Kasumi-1 (cell line): ENCODE measurements at regions not wholly inside any gene's neighbourhood (a gene's known extent, or its start where the extent isn't known, plus 50 kb on each side); places are given as distances from the start of the nearest gene placed in this dataset.
A peak's percentile ranks its signal among the peaks of the same experiment; 100 is the strongest.
"Not testable (repeated sequence)": the region's sequence is repeated elsewhere in the genome, so short reads cannot be mapped to it uniquely, and the experiment has no call there.

Experiments
- DNase-seq, 2 experiments: peaks; one replicate each; lab custom pipeline; 2025; lab: John Stamatoyannopoulos, UW

DNA sequence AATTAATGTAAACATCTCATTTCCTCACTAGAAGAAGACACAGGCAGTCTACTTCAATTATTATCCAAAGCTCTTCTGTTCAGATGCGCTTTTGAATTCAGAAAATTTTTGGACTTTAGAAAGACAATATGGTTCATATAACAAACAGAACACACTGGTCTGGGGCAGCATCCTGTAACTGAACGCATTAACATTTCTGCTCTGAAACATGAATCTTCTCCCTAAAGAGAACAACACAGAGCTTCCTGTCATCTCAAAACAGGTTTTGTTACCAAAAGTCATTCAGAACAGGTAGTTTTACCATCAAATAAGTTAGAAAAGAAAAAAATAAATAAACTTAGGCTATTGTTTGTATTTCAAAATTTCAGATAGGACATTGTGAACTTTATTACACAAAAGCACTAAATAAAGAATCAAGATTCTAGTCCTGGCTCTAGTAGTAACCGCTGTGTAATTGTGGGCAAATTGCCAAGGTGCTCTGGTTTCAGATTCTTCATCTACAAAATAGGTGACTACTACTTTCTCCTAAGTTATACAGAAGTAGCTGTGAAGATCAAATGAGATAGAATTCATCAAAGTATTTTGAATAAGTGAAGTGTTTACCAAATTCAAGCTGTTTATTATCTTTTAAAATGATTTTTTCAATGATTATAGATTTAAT, 252.3 kb upstream of the RASGEF1B start:
- no peak for DNase-seq

DNA sequence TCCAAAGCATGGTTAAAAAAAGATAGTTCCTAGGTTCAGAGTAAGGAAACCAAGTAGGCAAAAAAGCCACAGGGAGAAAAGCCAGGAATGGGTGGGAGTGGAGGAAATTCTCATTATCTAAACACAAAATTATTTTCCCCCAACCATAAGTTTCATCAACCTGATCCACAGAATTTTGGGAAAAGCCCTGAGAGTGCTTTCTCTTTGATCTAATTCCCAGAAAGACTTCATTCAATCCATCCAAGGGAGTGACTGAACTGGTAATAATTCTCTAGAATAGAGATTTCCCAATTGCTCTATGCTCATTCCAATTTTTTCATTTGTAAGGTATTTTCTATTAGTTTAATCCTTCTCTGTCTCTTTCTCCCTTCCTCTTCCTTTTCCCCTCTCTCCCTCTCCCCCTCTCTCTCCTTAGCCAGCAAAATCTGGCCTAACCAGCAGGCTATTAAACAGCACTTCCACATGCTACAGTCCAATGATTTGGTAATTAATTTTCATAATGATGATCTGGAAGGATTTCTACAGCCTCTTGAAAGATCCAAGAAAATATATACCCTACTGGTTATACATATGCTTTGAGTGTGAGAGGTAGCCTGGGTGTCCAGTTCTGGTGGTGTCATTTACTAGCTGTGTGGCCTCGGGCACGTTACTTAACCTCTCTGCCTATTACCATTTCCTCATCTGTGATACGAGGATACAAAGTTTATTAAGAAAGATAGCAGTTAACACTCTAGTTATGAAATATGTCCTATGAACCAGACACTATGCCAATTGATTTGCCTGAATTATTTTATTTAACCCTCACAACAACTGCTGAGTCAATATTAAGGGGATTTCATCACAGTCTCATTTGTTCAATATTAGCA, 251.5 kb upstream of the RASGEF1B start:
- no peak for DNase-seq

DNA sequence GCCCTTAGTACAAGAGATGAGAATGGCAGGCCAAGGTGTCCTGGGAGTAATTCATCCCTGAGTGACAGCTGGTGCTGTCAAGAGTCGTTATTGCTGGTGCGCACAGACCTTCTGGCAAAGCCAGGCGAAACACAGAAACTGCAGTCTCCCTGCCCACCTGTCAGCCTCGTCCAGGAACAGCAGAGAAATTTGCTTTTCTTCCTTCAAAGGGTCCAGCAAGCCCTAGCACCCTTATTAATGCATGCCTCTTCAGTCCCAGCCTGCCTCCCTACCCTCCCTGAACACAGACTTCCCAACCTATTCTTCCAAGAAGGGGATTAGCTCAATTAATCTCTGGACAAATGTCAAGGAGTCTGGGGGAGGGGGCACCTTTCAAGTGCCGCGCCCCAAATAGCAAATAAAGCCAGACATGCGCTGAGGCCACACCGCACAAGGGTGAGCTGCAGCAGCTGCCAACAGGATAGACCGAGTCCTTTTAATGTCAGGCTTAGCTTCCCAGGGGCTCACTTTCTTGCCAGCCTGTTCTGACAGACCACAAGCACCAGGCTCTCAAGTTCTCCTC, 250.7 kb upstream of the RASGEF1B start:
- no peak for DNase-seq

DNA sequence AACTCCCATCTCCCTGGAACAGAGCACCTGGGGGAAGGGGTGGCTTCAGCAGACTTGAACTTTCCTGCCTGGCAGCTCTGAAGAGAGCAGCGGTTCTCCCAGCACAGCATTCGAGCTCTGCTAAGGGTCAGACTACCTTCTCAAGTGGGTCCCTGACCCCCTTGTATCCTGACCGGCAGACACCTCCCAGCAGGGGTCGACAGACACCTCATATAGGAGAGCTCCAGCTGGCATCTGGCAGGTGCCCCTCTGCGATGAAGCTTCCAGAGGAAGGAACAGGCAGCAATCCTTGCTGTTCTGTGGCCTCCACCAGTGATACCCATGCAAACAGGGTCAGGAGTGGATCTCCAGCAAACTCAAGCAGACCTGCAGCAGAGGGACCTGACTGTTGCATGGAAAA, 244.1 kb upstream of the RASGEF1B start:
- DNase-seq: no peak

DNA sequence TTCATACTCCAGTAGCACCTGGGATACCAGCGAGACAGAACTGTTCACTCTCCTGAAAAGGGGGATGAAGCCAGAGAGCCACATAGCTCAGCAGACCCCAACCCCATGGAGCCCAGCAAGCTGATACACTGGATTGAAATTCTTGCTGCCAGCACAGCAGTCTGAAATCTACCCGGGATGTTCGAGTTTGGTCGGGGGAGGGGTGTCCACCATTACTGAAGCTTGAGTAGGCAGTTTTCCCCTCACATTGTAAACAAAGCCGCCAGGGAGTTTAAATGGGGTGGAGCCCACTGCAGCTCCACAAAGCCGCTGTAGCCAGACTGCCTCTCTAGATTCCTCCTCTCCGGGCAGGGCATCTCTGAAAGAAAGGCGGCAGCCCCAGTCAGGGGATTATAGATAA, 243.7 kb upstream of the RASGEF1B start:
- not testable (repeated sequence) for DNase-seq

DNA sequence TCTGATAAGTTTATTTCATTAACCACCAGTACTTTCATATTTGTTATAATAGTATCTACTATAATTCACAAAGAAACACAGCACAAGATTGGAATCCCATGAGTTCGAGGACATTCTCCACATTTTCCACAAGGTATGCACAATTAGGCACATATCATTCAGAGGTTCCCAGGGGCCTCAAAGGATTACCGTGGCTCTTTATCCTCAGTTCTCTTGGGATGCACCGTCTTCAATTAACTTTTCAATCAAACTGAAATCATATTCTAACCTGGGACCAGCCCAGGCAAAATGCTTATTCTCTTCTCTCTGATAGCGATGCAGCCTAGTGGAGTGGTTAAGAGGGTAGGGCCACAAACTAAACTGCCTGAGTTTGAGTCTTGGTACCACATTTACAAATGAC, 242.6 kb upstream of the RASGEF1B start:
- DNase-seq: no peak

DNA sequence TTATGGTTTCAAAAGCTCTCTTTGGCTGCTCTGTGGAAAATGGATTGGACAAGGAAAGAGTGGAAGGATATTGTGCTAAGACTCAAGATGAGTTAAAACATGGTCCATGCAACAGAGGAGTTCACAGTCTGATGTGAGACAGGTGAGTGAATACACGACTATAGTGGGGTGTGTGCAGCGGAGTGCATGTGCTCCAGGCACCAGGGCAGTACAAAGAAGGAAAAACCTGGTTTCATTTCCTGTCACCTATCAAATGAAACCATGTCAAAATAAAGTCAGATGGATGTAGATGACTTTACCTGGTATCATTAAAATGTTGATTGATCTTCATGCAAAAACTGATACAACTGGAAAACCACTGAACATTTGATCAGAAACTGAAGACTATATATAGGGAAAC, 241.0 kb upstream of the RASGEF1B start:
- no peak for DNase-seq

DNA sequence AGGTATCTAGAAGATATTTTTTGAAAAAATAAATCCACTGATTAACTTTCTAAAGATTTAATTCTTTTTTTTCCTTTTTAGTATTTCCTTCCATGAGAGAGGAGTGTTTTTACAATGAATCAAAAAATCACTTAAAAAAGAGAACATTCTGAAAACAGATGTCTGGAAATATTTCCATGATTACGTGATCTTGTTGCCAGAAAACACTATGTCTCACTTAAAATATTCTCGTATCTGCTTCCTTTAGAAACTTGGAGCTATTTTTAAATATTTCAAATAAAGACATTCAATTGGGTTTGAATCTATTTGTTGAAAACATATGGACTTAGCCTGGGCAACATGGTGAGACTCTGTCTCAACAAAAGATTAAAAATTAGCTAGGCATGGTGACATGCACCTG, 232.8 kb upstream of the RASGEF1B start:
- DNase-seq: no peak

DNA sequence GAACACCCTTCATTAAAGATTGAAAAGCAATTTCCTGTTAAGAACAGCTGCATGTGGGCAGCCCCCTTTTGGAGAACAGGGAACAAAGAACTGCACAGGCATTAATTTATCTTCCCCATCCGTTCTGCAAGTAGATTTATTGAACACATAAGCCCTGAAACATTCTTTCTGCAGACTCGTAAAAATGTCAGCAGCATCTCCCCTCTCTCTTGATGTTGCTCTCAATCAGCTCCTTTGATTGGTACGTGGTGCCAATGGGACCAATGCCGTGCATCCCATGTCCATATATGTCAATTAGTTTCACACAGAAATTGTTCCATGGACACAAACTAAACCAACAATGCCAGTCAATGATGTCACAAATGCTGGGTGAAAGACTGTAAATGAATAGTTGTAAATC, 228.5 kb upstream of the RASGEF1B start:
- DNase-seq: no peak

DNA sequence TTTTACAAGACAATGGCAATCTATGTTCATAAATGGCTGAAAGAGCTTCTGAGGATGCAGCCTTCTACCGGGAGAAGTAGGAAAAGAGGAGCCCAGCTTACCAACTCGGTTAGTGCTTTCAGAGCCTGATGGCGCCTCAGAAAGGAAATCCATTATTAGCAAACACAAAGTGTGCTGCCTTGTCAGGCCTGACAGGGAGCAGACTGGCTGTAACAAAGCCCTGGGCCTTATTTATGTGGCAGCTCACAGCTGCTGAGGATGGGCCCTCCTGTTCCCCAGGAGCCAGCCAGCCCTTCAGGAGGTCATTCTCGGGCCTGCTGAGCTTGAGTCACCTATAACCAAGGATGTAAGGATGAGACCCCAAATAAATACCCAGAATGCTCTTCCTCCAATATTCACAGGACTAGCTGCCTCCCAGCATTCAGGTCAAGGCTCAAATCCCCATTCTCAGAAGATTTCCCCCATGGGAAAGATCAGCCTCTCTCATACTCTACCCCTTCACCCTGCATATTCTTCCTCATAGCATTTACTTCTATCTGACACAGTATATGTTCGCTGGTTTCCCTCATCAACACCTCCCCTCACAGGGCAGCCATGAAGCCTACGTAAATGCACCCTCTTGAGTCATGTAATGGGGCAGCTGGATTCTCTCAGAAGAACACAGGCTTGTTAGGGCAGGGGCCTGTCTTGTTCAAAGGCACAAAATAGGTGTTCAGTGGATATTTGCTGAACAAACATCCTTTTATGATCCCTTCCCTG, 227.0 kb upstream of the RASGEF1B start:
- no peak for DNase-seq

DNA sequence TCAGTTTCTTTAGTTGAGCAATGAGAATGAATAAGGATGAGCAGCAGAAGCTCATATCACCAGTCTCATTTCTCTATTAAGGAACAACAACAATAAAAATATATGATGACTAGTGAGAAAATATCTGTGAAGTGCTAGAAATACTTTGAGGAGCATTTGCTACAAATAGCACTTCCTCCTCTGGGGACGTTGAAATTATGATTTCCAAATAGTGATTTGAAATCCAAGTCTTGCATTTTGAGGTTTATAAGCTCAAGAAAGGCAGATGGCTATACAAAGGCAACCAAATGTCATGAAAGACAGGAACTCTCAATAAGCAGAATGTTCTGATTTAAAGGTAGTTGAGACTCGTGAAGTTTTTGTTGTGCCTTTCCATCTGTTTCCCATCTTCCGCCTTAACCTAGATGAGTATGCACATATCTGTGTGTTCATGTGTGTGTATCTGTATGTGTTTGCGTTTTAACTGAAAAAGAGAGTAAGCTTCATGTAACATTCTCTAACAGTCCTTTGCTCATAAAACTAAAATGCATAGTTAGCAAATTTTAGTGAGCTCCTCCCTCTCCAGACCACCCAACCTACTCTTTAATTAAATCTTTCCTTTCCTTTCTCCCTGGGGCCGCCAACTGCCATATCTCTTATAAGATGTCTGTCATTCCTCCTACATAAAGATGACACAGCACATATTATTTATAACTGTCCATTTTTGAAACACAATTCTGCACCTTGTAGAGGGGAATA, 222.6 kb upstream of the RASGEF1B start:
- no peak for DNase-seq

DNA sequence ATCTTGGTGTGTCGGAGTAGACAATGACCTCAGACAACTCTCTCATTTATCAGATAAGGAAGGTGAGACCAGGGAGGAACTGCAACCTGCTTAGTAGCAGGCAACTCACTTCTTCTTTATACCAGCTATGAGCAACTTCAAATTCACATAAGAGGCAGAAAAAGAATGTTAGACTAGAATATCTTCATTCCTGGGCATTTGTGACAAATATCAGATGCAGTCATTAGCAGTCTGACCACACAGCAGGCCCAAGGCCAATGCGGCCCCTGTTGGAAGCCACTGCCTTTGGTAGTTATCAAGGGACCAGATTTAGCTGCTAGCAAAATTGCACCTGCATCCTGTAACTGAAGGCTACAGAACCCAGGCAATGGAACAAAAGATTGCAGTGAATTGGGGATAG, 219.2 kb upstream of the RASGEF1B start:
- DNase-seq: no peak

DNA sequence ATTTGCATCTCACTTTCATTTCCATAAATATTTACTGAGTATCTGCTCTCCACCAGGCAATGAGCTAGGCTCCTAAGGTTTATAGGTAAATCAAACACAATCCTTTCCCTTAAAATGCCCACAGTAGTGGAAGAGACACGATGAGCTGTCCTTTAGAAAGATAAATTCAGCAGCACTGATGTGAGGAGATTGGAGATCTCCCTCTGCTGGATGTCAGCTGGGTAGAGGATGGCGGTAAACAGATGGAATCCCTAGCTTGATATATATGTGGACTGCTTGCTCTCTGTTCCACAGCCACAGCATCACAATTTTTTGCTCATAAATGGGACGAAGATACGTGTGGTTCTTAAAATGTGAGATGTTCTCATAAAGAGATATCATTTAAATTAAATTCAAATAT, 216.4 kb upstream of the RASGEF1B start:
- DNase-seq: peak in 1 of 2 experiments; percentile 1

DNA sequence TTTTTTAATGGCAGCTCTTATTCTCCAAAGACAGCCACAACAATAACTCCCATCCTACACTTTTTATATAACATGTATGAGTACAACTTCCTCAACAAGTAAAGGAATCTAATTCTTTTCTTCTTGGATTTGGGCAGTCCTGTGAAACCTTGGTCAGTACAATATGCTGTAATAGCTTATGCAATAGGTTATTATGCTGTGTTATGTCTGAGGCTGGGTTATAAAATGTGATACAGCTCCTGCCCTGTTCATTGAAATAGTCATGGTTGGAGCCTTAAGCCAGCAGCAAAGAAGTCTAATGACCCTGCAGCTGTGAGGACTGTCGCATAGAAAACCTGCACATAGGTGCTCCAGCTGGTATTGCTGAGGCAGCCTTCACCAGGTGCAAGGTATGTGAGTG, 215.8 kb upstream of the RASGEF1B start:
- no peak for DNase-seq

DNA sequence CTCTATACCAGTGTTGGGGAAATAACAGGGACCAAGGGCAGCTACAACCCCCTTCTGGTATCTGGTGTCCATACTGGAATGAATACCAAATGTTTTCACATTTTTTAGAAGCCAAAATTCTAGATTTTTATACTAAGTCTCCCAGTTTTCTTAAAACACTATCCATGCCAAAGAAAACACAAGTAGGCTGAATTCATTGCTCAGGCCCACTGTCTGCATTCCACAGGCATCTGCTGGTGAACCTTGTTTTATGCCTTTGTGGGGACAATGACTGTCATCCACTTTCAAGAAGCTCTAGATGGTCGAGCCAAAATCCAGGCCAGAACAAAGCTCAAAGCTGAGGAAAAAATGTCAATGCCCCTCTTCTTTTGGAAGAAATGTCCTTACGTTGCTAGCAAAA, 213.4 kb upstream of the RASGEF1B start:
- DNase-seq: no peak

DNA sequence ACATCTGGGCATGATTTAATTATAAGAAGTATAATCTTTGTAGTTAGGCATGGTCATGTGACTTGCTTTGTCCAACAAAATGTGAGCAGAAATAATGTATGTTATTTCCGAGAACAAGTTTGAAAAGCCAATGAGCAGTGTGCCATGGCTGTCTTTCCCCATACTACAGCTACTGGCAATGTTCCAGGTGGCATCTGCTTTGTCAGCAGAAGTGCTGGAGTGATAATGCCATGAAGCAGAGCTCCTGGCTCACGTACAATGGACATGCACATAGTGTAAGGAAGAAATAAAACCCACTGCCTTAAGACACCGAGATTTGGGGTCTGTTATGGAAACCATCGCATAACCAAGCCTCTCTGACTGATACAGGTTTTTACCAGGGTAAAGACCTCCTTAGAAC, 212.6 kb upstream of the RASGEF1B start:
- no peak for DNase-seq

DNA sequence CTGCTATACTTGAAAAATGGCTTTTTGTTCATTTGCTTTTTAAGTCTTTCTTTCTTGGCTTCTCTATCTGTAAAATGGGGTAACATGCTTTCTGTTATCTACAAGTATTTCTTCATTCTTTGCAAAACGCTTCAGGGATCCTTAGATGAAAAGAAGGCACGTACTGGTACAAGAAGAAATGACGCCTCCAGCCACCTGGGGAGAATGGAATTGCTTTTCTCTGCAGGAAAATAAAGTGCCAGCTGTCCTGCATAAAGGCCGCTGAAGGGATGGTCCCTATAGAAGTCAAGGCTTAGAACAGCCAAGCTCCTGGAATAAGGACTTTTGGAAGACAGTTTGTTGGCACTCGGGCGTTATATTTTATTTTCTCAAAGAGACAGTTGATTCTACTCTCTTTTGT, 210.8 kb upstream of the RASGEF1B start:
- DNase-seq: no peak

DNA sequence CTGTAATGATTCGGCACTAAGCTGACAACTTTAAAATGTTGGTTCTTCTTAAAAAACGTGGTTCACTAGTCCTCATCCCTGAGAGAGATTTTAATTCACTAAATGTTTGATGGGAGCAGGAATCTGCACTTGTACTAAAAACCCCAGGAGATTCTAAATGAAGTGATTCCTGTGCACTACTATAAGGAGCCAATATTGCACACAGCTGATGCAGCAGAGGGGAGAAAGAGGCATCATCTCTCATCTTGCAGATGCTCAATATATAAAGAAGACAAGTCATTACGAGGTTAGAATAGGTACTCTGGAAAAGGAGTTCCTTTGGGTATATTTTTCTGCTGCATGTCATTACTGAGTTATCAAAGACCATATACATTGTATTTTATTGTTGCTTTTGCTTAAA, 207.6 kb upstream of the RASGEF1B start:
- no peak for DNase-seq

DNA sequence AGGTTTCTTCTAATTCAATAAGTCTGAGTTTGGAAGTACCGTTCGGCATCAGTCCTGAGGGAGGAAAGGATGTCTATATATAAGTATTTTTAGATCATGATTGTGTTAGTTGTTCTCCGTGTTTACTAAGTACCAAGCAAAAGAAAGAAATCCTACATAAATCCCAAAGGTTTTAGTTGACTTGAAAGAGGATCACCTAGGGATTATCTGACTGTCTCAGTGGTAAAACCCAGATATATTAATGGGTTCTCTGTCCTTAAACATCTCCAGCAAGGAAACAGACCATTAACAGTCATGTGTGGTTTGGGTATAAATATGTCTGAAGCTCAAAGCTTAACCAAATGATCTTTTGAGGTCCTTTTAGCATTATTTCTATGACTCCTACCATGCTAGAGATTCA, 207.1 kb upstream of the RASGEF1B start:
- no peak for DNase-seq

DNA sequence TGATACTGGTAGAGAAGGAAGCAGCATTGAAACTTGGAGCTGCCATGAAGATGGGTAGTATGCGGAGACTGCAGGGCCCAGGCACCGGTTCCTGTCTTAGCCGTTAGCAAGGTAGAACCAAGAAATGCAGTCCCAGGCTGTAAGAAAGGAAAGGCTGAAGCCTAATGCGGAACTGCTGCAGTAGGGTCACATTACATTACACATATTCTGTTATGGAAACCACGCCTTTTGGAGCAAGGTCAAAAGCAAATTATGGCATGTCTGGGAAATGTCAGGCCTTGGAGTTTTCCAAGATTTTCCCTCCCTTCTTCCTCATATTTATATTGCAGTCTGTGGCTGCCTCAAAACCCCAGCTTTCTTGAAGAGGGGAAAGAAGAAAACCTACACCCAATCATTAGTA, 204.8 kb upstream of the RASGEF1B start:
- DNase-seq: no peak

DNA sequence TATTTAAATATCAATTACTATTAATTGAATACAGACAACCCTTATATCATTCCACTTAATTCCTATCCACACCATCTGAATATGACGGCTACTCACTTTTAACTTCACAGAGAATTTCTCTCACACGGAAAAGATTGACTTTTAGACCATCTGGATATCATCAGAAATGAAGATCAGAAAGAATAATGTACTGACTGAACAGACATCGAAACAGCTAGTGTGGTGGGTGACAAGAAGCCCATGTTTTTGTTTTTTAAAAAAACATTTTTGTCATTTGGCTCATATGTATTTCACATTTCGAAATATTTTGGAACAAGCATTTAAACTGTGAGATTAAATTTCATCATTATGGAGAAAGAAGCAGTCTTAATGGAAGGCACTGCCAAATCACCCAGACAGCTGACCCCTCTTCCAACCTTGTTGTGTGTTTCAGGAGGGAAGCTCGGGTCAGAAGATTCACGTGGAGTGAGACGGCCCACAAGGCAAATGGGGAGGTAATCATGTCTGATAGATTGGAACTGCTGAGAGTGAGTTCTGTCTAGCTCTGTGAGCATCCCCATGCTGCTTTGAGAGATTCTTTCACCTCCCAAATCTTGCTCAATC, 204.2 kb upstream of the RASGEF1B start:
- no peak for DNase-seq

DNA sequence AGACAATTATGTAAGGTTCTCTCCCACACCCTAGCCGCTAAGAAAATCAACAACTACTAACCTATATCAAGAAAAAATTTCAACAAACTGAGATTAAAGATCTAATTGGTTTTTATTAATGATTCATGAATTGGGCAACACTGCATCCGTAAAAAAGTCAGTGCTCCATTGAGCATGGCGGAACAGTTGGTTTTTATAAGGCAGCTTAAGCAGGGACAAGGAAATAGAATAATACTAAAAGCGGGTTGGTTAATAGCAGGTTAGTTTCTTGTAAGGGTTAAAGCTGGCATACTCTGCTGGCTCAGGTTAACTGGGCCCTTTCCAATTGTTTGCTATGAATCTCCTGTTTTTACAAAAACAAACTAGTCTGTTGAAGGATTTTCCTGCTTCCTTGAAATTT, 202.3 kb upstream of the RASGEF1B start:
- no peak for DNase-seq
